ENCODE measurements at regions not wholly inside any gene's neighbourhood (a gene's known extent, or its start where the extent isn't known, plus 50 kb on each side); places are given as distances from the start of the nearest gene placed in this dataset.

DNA sequence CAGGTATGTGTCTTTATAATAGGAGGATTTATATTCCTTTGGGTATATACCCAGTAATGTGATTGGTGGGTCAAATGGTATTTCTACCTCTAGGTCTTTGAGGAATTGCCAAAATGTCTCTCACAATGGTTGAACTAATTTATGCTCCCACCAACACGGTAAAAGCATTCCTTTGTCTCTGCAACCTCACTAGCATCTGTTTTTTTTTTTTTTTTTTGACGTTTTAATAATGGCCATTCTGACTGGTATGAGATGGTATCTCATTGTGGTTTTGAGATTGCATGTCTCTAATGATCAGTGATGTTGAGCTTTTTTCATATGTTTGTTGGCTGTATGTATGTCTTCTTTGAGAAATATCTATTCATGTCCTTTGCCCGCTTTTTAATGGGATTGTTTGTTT lies 144.9 kb upstream of the RGS17 start:
- no peak for DNase-seq (ENCODE audit: extremely low spot score)
- ChIA-PET CTCF (no interaction called here), POLR2A (no interaction called here)
- TF ChIP-seq FOXA1 (IDR thresholded peaks at IDR 0.05) = no peak
- no peak for TF ChIP-seq NFRKB (IDR thresholded peaks at IDR 0.05)
- TF ChIP-seq FOXK2 (IDR thresholded peaks at IDR 0.05) = no peak
- TF ChIP-seq HDGF (IDR thresholded peaks at IDR 0.05; ENCODE audit: borderline replicate concordance) = no peak
- TF ChIP-seq CTBP1 (IDR thresholded peaks at IDR 0.05; ENCODE audit: borderline replicate concordance) = no peak

DNA sequence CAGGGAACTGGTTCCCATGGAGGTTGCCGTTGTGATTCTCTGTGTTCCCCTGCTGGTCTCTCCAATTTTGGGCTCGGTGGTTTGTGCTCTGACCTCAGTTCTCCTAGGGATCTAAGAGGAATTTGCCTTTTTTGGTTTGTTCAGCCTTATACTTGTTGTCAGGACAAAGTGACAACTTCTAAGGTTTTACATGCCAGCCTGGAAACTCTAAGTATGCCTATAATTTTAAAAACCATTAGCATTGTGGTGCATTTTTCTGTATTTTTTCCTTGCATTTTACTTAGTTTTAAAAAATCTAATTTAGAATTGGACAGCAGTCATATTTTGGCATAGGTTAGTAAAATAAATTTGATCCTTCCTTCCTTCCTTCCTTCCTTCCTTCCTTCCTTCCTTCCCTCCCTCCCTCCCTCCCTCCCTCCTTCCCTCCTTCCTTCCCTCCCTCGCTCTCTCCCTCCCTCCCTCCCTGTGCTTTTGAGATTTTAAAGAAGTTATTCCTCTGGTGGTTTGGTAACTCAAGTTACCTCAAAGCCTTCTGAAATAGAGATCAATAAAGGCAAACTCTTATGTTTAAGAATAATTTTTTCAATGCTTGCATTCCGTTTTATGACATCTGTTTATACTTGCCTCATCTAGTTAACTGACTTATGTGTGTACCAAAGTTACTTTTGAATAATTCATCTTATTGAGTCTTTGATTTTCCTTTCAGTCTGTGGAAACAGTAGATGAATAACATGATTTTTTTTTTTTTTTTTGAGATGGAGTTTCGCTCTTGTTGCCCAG lies 141.3 kb upstream of the RGS17 start:
- no peak for DNase-seq (ENCODE audit: extremely low spot score)
- TF ChIP-seq SP1 (IDR thresholded peaks at IDR 0.05) (no peak), L3MBTL2 (conservative IDR thresholded peaks at IDR 0.05) (no peak), FOXM1 (IDR thresholded peaks at IDR 0.05; ENCODE audit: borderline replicate concordance) (no peak), TARDBP (IDR thresholded peaks at IDR 0.05) (no peak), FOXA1 (IDR thresholded peaks at IDR 0.05) (no peak), BHLHE40 (IDR thresholded peaks at IDR 0.05; ENCODE audit: borderline replicate concordance) (no peak), LEF1 (IDR thresholded peaks at IDR 0.05; ENCODE audit: borderline replicate concordance) (no peak), NFRKB (IDR thresholded peaks at IDR 0.05) (no peak), ELF4 (IDR thresholded peaks at IDR 0.05) (no peak), HDGF (IDR thresholded peaks at IDR 0.05; ENCODE audit: borderline replicate concordance) (no peak), CTBP1 (IDR thresholded peaks at IDR 0.05; ENCODE audit: borderline replicate concordance) (no peak), ZNF384 (IDR thresholded peaks at IDR 0.05) (no peak), FOXK2 (IDR thresholded peaks at IDR 0.05) (no peak), ARNT (IDR thresholded peaks at IDR 0.05) (no peak), SUZ12 (IDR thresholded peaks at IDR 0.05) (no peak)
- TF ChIP-seq, protein P1, sequence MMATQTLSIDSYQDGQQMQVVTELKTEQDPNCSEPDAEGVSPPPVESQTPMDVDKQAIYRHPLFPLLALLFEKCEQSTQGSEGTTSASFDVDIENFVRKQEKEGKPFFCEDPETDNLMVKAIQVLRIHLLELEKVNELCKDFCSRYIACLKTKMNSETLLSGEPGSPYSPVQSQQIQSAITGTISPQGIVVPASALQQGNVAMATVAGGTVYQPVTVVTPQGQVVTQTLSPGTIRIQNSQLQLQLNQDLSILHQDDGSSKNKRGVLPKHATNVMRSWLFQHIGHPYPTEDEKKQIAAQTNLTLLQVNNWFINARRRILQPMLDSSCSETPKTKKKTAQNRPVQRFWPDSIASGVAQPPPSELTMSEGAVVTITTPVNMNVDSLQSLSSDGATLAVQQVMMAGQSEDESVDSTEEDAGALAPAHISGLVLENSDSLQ (IDR thresholded peaks at IDR 0.05) = no peak
- POLR2A ChIA-PET = no interaction called here
- CTCF ChIA-PET = no interaction called here

DNA sequence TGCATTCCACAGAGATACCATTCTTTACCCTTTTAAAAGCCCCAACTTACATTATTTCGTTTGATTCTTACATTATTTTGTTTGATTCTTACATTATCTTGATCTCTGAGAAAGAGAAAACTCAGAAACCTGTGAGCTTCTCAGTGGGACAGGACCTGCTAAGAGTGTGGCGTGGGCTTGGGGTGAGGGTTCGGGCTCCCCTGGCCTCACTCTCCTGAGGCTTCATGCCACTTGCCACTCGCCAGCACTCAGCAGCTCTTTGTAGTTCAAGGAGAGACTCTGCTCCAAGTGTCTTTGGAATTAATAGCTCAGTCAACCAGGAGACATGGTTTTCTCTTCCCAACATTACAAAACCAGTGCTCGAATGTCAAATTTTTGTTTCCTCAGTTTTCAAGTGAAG lies 132.4 kb upstream of the RGS17 start:
- DNase-seq (ENCODE audit: extremely low spot score) = no peak
- ChIA-PET CTCF (no interaction called here), POLR2A (no interaction called here)
- TF ChIP-seq CTBP1 (IDR thresholded peaks at IDR 0.05; ENCODE audit: borderline replicate concordance) = no peak
- TF ChIP-seq BHLHE40 (IDR thresholded peaks at IDR 0.05; ENCODE audit: borderline replicate concordance) = no peak
- no peak for TF ChIP-seq FOXK2 (IDR thresholded peaks at IDR 0.05)
- no peak for TF ChIP-seq SUZ12 (IDR thresholded peaks at IDR 0.05)
- no peak for TF ChIP-seq HDGF (IDR thresholded peaks at IDR 0.05; ENCODE audit: borderline replicate concordance)
- no peak for TF ChIP-seq FOXA1 (IDR thresholded peaks at IDR 0.05)
- no peak for TF ChIP-seq ZNF384 (IDR thresholded peaks at IDR 0.05)
- TF ChIP-seq ELF4 (IDR thresholded peaks at IDR 0.05) = no peak
- no peak for TF ChIP-seq NFRKB (IDR thresholded peaks at IDR 0.05)
- TF ChIP-seq ARNT (IDR thresholded peaks at IDR 0.05) = no peak
- no peak for TF ChIP-seq LEF1 (IDR thresholded peaks at IDR 0.05; ENCODE audit: borderline replicate concordance)

DNA sequence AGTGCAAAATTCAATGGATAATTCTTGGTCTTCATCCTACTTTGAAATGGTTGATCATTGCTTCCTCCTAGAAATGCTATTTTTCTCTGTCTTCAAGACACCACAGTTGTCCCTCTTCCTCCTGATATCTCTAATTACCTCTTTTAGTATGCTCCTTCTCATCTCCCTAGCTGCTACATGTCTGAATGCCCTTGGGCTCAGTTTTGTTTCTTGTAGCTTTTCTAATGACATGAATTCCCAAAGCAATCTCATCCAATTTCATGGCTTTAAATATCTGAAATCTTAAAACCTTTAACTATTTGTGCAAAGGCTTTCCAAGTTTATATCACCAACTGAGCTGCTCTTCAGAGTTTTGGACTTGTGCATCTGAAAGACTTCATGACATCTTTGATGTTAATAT lies 120.2 kb upstream of the RGS17 start:
- POLR2A ChIA-PET = no interaction called here
- DNase-seq (ENCODE audit: extremely low spot score) = no peak
- CTCF ChIA-PET = no interaction called here
- TF ChIP-seq, protein P1 (IDR thresholded peaks at IDR 0.05) = no peak
- TF ChIP-seq CTBP1 (IDR thresholded peaks at IDR 0.05; ENCODE audit: borderline replicate concordance) (no peak), NFRKB (IDR thresholded peaks at IDR 0.05) (no peak), ARNT (IDR thresholded peaks at IDR 0.05) (no peak), FOXK2 (IDR thresholded peaks at IDR 0.05) (no peak), SUZ12 (IDR thresholded peaks at IDR 0.05) (no peak), LEF1 (IDR thresholded peaks at IDR 0.05; ENCODE audit: borderline replicate concordance) (no peak), SP1 (IDR thresholded peaks at IDR 0.05) (no peak), L3MBTL2 (conservative IDR thresholded peaks at IDR 0.05) (no peak), HDGF (IDR thresholded peaks at IDR 0.05; ENCODE audit: borderline replicate concordance) (no peak), ZNF384 (IDR thresholded peaks at IDR 0.05) (no peak), FOXA1 (IDR thresholded peaks at IDR 0.05) (no peak), TARDBP (IDR thresholded peaks at IDR 0.05) (no peak), ELF4 (IDR thresholded peaks at IDR 0.05) (no peak), BHLHE40 (IDR thresholded peaks at IDR 0.05; ENCODE audit: borderline replicate concordance) (no peak), FOXM1 (IDR thresholded peaks at IDR 0.05; ENCODE audit: borderline replicate concordance) (no peak)

DNA sequence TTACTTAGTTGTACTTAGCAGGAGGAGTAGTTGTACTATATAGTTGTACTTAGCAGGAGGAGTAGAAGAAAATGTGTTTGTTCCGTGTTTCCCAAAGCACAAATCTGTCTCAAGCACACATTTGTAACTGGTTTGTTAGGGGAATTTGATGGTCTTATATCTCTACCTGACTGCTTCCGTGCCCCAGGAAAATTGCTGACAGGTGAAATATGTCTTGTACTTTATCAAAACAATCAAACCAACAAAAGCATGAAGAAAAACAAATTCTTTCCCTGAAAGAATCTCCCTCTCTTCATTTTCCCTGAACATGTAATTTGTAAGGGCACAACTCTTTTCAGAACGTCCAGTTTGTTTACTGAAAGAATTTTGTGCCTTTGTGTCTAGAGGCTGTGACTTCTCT lies 106.6 kb upstream of the RGS17 start:
- no peak for DNase-seq (ENCODE audit: extremely low spot score)
- ChIA-PET CTCF (no interaction called here), POLR2A (no interaction called here)
- TF ChIP-seq SP1 (IDR thresholded peaks at IDR 0.05) (no peak), L3MBTL2 (conservative IDR thresholded peaks at IDR 0.05) (no peak), ZNF384 (IDR thresholded peaks at IDR 0.05) (no peak), FOXM1 (IDR thresholded peaks at IDR 0.05; ENCODE audit: borderline replicate concordance) (no peak), NFRKB (IDR thresholded peaks at IDR 0.05) (no peak), FOXK2 (IDR thresholded peaks at IDR 0.05) (no peak), CTBP1 (IDR thresholded peaks at IDR 0.05; ENCODE audit: borderline replicate concordance) (no peak), SUZ12 (IDR thresholded peaks at IDR 0.05) (no peak), HDGF (IDR thresholded peaks at IDR 0.05; ENCODE audit: borderline replicate concordance) (no peak), ARNT (IDR thresholded peaks at IDR 0.05) (no peak), FOXA1 (IDR thresholded peaks at IDR 0.05) (no peak), TARDBP (IDR thresholded peaks at IDR 0.05) (no peak)
- TF ChIP-seq, protein P1 (IDR thresholded peaks at IDR 0.05) = no peak

All from HEK293T (cell line).